NCI-H2081 (cell line): ENCODE measurements at regions not wholly inside any gene's neighbourhood (a gene's known extent, or its start where the extent isn't known, plus 50 kb on each side); places are given as distances from the start of the nearest gene placed in this dataset.

Source experiments
- DNase-seq, 2 experiments: peaks; one replicate each; lab custom pipeline; 2025; lab: John Stamatoyannopoulos, UW

DNA sequence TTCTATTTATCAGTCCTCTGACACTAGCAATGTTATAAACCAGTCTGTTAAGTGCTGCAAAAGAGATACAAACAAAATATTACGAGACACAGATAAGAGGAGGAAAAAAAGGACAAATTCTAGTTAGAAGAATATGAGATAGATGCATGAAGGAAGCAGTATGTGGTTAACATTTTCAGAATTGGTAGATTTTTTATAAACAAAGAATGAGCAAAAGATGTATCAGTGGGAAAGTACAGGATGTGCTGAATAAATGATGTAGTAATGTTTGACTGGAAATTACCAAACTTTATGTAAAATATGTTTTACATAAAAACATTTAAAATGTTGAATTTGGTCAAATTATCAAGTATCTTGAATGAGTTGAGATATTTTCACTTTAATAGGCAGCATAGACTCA lies 574.2 kb downstream of the NUF2 start:
- DNase-seq: no peak

DNA sequence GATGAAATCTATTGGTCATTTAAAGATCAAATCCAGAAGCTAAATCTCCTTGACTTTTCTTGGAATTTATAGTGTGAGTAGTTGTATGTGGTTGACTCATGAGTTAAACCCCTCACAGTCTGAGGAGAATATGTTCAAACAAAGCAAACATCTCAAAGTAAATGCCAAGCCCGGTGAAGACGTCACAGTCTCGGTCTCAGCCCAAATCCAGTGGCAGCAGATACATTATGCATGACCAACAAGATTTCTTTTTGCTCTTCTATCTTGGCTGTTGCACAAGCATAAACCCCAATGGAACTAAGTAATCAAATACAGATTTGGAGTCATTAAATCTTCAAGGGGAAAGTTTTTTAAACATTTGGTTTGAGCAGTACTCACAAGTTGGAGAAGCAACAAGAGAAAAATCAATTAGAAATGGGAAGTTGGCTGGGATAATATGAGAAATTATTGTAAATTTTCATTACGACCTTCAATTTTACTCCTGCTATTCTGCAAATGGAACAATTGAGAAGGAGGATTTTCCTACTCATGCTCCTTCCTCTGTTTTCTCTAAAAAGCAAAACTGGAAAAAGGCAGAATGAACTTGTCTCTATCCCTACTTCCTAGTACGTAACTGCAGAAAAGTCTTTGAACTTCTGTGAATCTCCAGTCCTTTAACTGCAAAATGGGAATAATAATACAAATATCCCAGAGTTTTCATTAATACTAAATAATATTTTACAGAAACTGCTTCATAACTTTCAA lies 575.8 kb downstream of the NUF2 start:
- DNase-seq: no peak

GRCh38 chr1:163906283-163906682 lies 584.5 kb downstream of the NUF2 start:
- DNase-seq: no peak

DNA sequence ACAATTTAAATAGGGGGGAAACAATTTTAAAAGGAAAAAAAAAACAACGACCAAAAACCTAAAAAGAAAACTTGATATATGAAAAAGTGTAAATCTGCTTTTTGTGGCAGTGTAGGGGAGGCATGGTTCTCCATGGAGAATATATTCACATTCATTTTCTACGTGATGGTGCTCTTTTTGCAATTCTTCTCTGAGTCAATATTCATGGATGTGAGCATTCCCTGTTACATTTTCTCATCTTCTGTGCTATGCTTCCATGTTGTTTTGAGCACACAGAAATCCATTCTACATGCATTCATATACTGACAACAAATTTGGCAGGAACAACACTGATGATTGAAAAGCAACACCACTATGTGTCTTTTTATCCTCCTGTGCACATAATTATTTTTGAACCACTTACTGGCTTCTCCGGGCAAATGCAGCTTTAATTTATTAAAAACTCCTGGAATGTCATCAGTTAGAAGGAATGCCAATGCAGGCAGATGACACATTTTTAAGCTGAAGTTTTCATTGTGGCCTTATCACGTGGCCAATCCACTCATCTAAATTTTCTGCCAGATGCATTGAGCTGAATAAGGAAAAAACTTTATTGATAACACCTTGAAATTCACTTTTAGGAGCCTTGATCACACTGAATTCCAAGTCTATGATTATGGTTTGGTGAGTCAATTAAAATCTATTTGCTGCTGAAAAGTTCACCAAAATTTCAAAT lies 590.6 kb downstream of the NUF2 start:
- DNase-seq: no peak

- DNase-seq: no peak
Observed at GRCh38 chr1:163914785-163915413, 593.1 kb downstream of the NUF2 start.

DNA sequence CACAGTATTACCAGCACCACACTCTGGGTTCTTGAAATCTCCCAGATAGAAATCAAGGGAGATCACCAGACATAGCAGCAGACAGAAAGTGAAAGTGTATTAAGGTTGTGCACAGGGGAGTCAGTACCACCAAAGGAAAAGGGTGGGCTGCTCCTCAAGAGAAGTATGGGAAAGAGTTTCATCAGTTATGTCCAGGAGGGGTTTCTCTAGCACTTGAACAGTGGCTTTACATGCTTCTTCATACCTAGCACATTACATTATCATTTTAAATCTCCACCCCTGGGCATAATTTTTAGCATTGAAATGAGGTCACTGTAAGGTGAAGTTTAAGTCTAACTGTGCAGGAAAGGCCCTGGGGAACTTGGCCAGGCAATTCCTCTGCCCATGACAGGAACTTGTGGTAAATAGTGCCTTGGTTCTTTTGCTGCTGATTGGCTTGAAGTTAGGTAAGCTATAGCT lies 601.0 kb downstream of the NUF2 start:
- DNase-seq: no peak

- no peak for DNase-seq
Observed at GRCh38 chr1:163924041-163924440, 602.3 kb downstream of the NUF2 start.

DNA sequence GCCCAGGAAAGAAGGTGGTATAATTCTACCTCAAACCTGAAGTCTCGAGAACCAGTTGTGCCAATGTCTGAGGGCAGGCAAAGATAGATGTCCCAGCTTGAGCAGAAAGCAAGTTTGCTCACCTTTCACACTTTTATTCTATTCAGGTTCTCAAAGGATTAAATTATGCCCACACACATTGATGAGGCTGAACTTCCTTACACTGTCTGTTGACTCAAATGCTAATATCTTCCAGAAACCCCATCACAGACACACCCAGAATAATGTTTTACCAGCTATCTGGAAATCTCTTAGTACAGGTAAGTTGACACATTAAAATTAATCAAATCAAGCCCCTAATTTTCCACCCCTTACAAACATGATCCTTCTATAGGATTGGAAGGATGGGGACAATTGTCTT lies 605.7 kb downstream of the NUF2 start:
- DNase-seq: no peak

- DNase-seq: peak in 1 of 2 experiments; percentile 61
Observed at GRCh38 chr1:163928069-163928468, 606.3 kb downstream of the NUF2 start.

DNA sequence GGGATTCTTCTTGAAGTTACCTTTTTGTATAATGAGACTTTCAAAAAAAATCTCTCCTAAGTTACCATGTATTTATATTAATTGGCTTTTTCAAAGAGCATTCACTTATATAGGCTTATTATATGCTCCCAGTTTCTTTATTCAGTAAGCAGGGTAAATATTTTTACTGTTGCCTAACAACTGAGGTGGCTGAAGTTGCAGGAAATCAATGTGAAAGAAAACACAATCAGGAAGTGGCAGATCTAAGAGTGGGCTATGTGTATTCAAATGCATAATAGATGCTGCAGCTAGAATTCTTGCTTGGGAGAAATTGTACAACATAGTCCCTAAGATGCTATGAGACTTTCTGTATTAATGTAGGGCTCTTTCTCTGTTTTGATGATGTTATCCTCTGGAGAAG lies 606.9 kb downstream of the NUF2 start:
- peak; percentile 18 to 51 for DNase-seq

GRCh38 chr1:163932901-163933300 lies 611.1 kb downstream of the NUF2 start:
- DNase-seq: no peak

- DNase-seq: no peak
Observed at GRCh38 chr1:163933437-163933836, 611.7 kb downstream of the NUF2 start.

DNA sequence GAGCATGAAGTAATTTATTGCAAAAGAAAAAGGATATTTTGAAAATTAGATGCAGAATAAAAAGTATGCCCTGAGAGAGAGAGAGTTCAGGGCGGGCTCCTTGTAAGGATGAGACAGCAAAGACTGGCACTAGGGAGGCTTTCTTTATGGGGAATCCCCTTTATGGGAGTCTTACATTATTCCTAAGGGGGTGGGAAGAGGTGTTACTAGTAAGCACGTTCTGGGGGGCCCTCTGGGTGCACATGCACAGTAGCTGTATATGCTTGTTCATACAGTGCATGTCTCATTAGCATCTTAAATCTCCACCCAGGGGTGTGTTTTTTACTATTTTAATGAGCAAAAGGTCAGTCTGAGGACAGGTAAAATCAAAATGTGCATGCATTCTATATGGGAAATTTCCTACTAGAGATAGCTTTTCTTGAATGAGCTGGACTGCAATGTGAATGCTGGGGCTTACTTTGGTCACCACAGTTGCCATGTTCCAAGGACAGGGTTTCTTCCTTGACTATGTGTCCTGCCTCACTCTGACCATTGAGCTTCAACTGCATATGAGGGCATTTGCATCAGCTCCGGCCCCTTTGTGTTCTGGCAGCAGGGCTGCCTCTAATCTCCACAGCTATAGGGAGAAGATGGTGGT lies 614.1 kb downstream of the NUF2 start:
- DNase-seq: no peak

DNA sequence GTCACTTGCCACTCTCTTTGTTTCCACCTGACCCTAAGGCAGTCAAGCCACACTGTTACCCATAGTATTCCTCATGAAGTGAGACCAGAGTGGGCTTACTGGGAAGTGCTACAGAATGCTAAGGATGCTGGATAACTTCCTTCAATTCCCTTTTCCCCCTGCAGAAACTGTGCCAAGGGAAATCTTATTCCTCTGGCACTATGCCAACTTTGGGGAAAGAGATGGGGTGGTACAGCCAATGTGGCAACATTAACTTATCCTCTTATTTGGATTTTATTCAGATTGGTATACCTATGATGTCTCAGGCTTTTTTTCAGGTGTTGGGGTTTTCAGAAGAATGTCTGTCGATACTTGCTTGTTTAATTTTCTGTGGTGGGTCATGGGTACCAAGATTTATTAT lies 599.4 kb upstream of the PBX1 start:
- DNase-seq: no peak

DNA sequence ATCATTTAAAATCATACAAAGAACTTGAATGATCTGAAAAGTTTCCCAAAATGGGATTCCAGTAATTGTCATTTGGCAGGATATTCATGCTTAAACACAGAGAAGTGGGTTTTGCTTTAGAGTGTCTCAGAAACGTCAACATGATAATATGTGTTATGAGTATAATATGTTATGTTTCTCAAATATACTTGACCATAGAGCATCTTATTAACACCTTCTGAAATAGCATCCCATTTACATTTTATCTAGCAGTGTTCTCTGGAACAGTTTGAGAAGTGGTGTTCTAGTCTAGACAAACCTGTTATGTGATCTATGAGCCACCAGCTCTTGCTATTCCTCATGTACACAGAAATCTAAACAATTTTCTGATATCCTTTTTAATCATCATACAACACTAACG lies 588.8 kb upstream of the PBX1 start:
- DNase-seq: no peak

- DNase-seq: peak; percentile 23 to 37
Observed at GRCh38 chr1:163970699-163971098, 588.3 kb upstream of the PBX1 start.

DNA sequence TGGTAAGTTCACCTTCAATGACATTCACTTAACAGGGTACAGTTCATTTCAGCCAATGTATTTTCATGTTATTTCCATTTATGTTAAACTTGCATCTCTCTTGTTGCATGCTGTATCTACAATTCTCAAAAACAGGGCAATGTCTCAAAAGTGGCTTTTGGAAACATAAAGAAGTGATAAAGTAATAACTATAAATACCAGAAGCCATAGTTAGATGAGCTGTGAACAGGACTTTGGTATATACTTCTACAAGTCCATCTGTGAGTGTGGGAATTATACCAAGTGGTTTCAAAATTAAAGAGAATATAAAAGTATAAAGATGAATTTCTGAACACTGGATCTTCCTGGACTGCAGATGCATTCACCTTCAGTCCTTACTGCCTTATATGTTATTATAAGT lies 585.4 kb upstream of the PBX1 start:
- no peak for DNase-seq

DNA sequence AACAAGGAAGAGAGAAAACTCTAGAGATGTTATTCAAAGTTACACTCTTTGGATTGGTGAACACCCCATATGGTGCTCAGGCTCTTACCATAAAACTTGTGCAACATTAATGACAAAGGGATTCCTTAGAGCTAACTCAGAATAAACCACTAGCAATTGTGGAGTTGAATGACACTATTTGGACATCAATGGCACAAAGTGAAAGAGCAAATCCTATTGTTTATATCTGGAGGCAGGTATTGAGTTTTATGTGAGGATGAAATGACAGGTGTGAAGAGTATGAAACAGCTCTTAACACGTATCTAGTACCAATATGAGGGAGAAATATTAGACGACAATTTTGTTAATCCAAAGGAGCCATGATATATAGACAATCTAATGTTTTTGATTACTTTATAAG lies 584.9 kb upstream of the PBX1 start:
- DNase-seq: no peak

DNA sequence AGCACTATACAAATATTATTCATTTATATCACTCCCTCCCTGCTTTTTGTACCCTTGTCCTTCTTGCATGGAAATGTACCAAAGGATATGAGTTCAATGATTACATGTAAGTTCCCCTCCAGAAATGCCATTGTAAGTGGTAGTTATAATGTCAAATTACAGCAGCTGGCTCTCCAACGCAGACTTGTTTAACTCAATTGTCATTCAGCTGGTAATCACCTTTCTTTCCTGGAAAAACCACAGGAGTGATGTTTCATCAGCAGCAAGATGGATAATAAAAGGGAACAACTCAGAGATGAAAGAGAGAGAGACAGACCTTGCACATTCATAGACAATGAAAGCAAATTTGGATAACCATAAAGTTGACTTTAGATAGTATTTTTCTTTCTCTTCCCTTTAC lies 578.6 kb upstream of the PBX1 start:
- peak; percentile 65 to 90 for DNase-seq

DNA sequence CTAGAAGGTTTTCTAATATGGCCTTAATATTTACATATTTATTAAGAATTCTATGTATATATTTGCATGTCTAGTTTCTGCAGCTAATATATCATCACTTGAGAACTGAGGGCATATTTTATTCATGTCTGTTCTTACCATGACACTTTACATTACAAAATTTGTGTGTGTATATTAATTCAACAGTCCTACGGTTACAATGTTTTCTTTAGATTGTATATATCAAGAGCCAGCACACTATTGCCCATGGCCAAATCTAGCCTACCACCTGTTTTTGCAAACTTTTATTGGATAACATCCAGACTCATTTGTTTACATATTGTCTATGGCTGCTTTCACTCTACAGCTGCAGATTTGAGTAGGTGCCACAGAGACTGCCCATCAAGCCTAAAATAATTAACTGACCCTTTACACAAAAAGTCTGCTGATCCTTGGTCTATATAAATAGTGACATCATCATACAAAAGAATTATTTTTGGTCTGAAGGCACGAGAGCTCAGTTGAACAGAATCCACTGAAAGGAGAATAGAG lies 577.4 kb upstream of the PBX1 start:
- peak; percentile 25 to 84 for DNase-seq

- DNase-seq: no peak
Observed at GRCh38 chr1:163983097-163983496, 575.9 kb upstream of the PBX1 start.

GRCh38 chr1:163985700-163986099 lies 573.3 kb upstream of the PBX1 start:
- DNase-seq: no peak
